ENCODE measurements at regions not wholly inside any gene's neighbourhood (a gene's known extent, or its start where the extent isn't known, plus 50 kb on each side); places are given as distances from the start of the nearest gene placed in this dataset.

- no peak for DNase-seq
- Histone ChIP-seq H3K9me3 (ENCODE audit: insufficient read depth, low read length, severe bottlenecking) (no peaks in the 10 kb centered on the region), H2AFZ (ENCODE audit: low read depth, low read length) (no peak overlapping the region), H3K27ac (ENCODE audit: low read length) (no peak overlapping the region), H3K4me1 (ENCODE audit: insufficient read depth, low read length) (no peaks in the 10 kb centered on the region), H3K27me3 (ENCODE audit: insufficient read depth, low read length, poor library complexity) (no peaks in the 10 kb centered on the region), H3K4me3 (ENCODE audit: low read depth in 1 of 2, low read length in 2 of 2) (no peak overlapping the region), H3K9ac (ENCODE audit: low read depth, low read length) (no peak overlapping the region), H3K36me3 (ENCODE audit: insufficient read depth, low read length) (no peaks in the 10 kb centered on the region), H3K79me2 (ENCODE audit: insufficient read depth, low read length) (no peaks in the 10 kb centered on the region), H3K4me2 (ENCODE audit: insufficient read depth, low read length) (no peak overlapping the region), H4K20me1 (ENCODE audit: insufficient read depth, low read length) (no peaks in the 10 kb centered on the region)
- no peak for TF ChIP-seq EZH2 (IDR thresholded peaks at IDR 0.05; ENCODE audit: borderline replicate concordance, low read depth, low read length, severe bottlenecking)
- TF ChIP-seq CTCF (IDR thresholded peaks at IDR 0.05; ENCODE audit: borderline replicate concordance, extremely low read depth, low read length, poor library complexity, severe bottlenecking): no peak
- no peak for ATAC-seq (ENCODE audit: insufficient read depth, low read depth)
Measured at GRCh38 chr7:67387851-67388250, 391.2 kb downstream of the TYW1 start.

GRCh38 chr7:67391168-67391567, 394.5 kb downstream of the TYW1 start:
- H3K9ac ChIP-seq (ENCODE audit: low read depth, low read length): no peak overlapping the region
- H3K9me3 ChIP-seq (ENCODE audit: insufficient read depth, low read length, severe bottlenecking): no peaks in the 10 kb centered on the region
- H3K4me3 ChIP-seq (ENCODE audit: low read depth in 1 of 2, low read length in 2 of 2): no peak overlapping the region
- H2AFZ ChIP-seq (ENCODE audit: low read depth, low read length): no peak overlapping the region
- H3K79me2 ChIP-seq (ENCODE audit: insufficient read depth, low read length): no peaks in the 10 kb centered on the region
- TF ChIP-seq CTCF (IDR thresholded peaks at IDR 0.05; ENCODE audit: borderline replicate concordance, extremely low read depth, low read length, poor library complexity, severe bottlenecking) (no peak), EZH2 (IDR thresholded peaks at IDR 0.05; ENCODE audit: borderline replicate concordance, low read depth, low read length, severe bottlenecking) (no peak)
- H3K27me3 ChIP-seq (ENCODE audit: insufficient read depth, low read length, poor library complexity): no peaks in the 10 kb centered on the region
- ATAC-seq (ENCODE audit: insufficient read depth, low read depth): no peak
- no peaks in the 10 kb centered on the region for H3K4me1 ChIP-seq (ENCODE audit: insufficient read depth, low read length)
- DNase-seq: no peak
- no peaks in the 10 kb centered on the region for H4K20me1 ChIP-seq (ENCODE audit: insufficient read depth, low read length)
- H3K36me3 ChIP-seq (ENCODE audit: insufficient read depth, low read length): no peaks in the 10 kb centered on the region
- H3K27ac ChIP-seq (ENCODE audit: low read length): no peak overlapping the region
- no peak overlapping the region for H3K4me2 ChIP-seq (ENCODE audit: insufficient read depth, low read length)

GRCh38 chr7:67392596-67393438, 396.2 kb downstream of the TYW1 start:
- no peaks in the 10 kb centered on the region for H4K20me1 ChIP-seq (ENCODE audit: insufficient read depth, low read length)
- DNase-seq: no peak
- no peak overlapping the region for H3K9ac ChIP-seq (ENCODE audit: low read depth, low read length)
- ATAC-seq (ENCODE audit: insufficient read depth, low read depth): no peak
- no peak overlapping the region for H2AFZ ChIP-seq (ENCODE audit: low read depth, low read length)
- H3K79me2 ChIP-seq (ENCODE audit: insufficient read depth, low read length): no peaks in the 10 kb centered on the region
- H3K4me3 ChIP-seq (ENCODE audit: low read depth in 1 of 2, low read length in 2 of 2): no peak overlapping the region
- no peak overlapping the region for H3K27ac ChIP-seq (ENCODE audit: low read length)
- peaks cover under 1% of the 10 kb centered on the region for H3K9me3 ChIP-seq (ENCODE audit: insufficient read depth, low read length, severe bottlenecking)
- no peaks in the 10 kb centered on the region for H3K27me3 ChIP-seq (ENCODE audit: insufficient read depth, low read length, poor library complexity)
- no peaks in the 10 kb centered on the region for H3K36me3 ChIP-seq (ENCODE audit: insufficient read depth, low read length)
- H3K4me1 ChIP-seq (ENCODE audit: insufficient read depth, low read length): no peaks in the 10 kb centered on the region
- TF ChIP-seq CTCF (IDR thresholded peaks at IDR 0.05; ENCODE audit: borderline replicate concordance, extremely low read depth, low read length, poor library complexity, severe bottlenecking) (no peak), EZH2 (IDR thresholded peaks at IDR 0.05; ENCODE audit: borderline replicate concordance, low read depth, low read length, severe bottlenecking) (no peak)
- no peak overlapping the region for H3K4me2 ChIP-seq (ENCODE audit: insufficient read depth, low read length)

Data from DND-41 (cell line).